Mesendoderm (in vitro differentiated cells): ENCODE measurements at regions not wholly inside any gene's neighbourhood (a gene's known extent, or its start where the extent isn't known, plus 50 kb on each side); places are given as distances from the start of the nearest gene placed in this dataset.

Source experiments
- DNase-seq: peaks from one replicate; pipeline ENCODE4 v3.0.0; 2013
- H2AK5ac ChIP-seq: 2 replicates; pipeline ENCODE4 v1.6.1; 2013; ENCODE audit warnings: low read length, inconsistent platforms
- H2BK120ac ChIP-seq: 2 replicates; pipeline ENCODE4 v1.6.1; 2013; ENCODE audit warnings: low read depth, mild to moderate bottlenecking, low read length, moderate library complexity, mixed read lengths
- H2BK15ac ChIP-seq: replicated peaks from 2 replicates; pipeline ENCODE4 v1.6.1; 2013; ENCODE audit warnings: low read depth, mild to moderate bottlenecking, moderate library complexity
- H2BK5ac ChIP-seq: 2 replicates; pipeline ENCODE4 v1.6.1; 2013; ENCODE audit warnings: low read length, inconsistent platforms
- H3K18ac ChIP-seq: 2 replicates; pipeline ENCODE4 v1.6.1; 2013; ENCODE audit warnings: mild to moderate bottlenecking, low read length, mixed read lengths
- H3K23ac ChIP-seq: one replicate; pipeline ENCODE4 v1.6.1; 2013; ENCODE audit warnings: low read length
- H3K27ac ChIP-seq: 2 replicates; pipeline ENCODE4 v1.5.1; 2013; ENCODE audit warnings: low read depth, mild to moderate bottlenecking, inconsistent platforms, low read length, moderate library complexity
- H3K27me3 ChIP-seq: 2 replicates; pipeline ENCODE4 v1.6.1; 2013; ENCODE audit warnings: low read length, control low read depth, mild to moderate bottlenecking, inconsistent platforms; ENCODE audit not compliant: insufficient read depth, poor library complexity
- H3K36me3 ChIP-seq: 2 replicates; pipeline ENCODE4 v1.6.1; 2013; ENCODE audit warnings: low read length, inconsistent platforms; ENCODE audit not compliant: control insufficient read depth, insufficient read depth
- H3K4ac ChIP-seq: one replicate; pipeline ENCODE4 v1.6.1; 2013; ENCODE audit warnings: low read depth, mild to moderate bottlenecking, low read length, moderate library complexity
- H3K4me1 ChIP-seq: 2 replicates; pipeline ENCODE4 v1.6.1; 2013; ENCODE audit warnings: low read depth, low read length, inconsistent platforms; ENCODE audit not compliant: control insufficient read depth
- H3K4me2 ChIP-seq: 2 replicates; pipeline ENCODE4 v1.6.1; 2013; ENCODE audit warnings: low read length
- H3K4me3 ChIP-seq: 2 replicates; pipeline ENCODE4 v1.5.1; 2013; ENCODE audit warnings: mild to moderate bottlenecking, low read length
- H3K56ac ChIP-seq: one replicate; pipeline ENCODE4 v1.6.1; 2013; ENCODE audit warnings: low read length
- H3K79me1 ChIP-seq: 2 replicates; pipeline ENCODE4 v1.6.1; 2013; ENCODE audit warnings: low read length, inconsistent platforms
- H3K79me2 ChIP-seq: 2 replicates; pipeline ENCODE4 v1.6.1; 2013; ENCODE audit warnings: mild to moderate bottlenecking, low read length; ENCODE audit not compliant: control insufficient read depth, insufficient read depth
- H3K9ac ChIP-seq: 2 replicates; pipeline ENCODE4 v1.6.1; 2013; ENCODE audit warnings: low read length, inconsistent platforms
- H4K5ac ChIP-seq: one replicate; pipeline ENCODE4 v1.6.1; 2013; ENCODE audit warnings: low read length
- H4K8ac ChIP-seq: one replicate; pipeline ENCODE4 v1.6.1; 2013; ENCODE audit warnings: low read depth, mild to moderate bottlenecking, control low read depth, low read length, moderate library complexity
- WGBS: extraction: QIAGEN DNeasy Blood & Tissue Kit; methylation state at CpG from one replicate; pipeline ENCODE4 v1.1.7; 2013; ENCODE audit warnings: low lambda C conversion rate, missing lambda C conversion rate; ENCODE audit not compliant: insufficient coverage; ENCODE audit errors: extremely low coverage; 5-methylcytosine and 5-hydroxymethylcytosine counted together

DNA sequence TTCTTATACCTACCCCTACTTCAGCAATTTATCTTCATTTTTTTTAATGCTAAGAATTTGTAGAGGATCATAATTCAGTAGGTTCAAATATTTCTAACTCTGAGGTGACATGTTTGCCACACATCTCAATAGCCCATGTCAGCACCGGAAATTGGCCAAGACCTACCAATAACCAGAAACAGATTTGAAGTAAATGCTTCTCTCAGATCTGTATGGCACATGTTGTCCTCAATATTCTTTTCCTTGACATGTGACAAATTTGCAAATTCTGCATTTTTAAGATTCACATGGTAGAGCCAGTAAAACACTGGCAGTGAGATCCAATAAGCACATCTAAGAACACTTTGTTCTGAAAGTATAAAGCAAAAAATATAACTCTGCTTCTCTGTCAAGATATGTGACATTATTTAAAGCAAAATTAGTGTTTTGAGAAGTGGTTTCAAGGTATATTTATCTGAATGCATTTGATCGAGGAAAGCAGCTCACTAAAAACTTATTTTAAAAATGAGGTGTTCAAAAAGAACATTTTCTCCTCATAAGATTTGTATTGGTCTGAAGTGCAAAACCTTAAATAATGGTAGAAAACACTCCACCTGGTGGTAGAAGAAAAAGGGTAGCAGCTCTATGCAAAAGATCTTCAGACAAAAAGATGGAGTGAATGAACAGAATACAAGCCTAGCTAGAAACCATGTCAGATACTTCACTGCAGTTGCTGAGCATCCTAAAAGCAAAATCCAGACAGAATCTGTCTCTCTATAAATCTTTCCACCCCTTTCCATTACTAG is 513.8 kb upstream of the FAM241A start:
- H2AK5ac ChIP-seq = no peak overlapping the region
- no peak overlapping the region for H3K9ac ChIP-seq
- H3K79me2 ChIP-seq = no peaks in the 10 kb centered on the region
- H3K27ac ChIP-seq = no peak overlapping the region
- no peak overlapping the region for H3K23ac ChIP-seq
- H3K4ac ChIP-seq = no peak overlapping the region
- no peaks in the 10 kb centered on the region for H3K27me3 ChIP-seq
- no peaks in the 10 kb centered on the region for H3K4me1 ChIP-seq
- H3K36me3 ChIP-seq = no peaks in the 10 kb centered on the region
- no peak overlapping the region for H2BK5ac ChIP-seq
- H2BK15ac ChIP-seq = no peak overlapping the region
- no peak overlapping the region for H4K5ac ChIP-seq
- no peak overlapping the region for H4K8ac ChIP-seq
- H2BK120ac ChIP-seq = no peak overlapping the region
- no peaks in the 10 kb centered on the region for H3K79me1 ChIP-seq
- peak; percentile 42 for DNase-seq
- no peak overlapping the region for H3K4me3 ChIP-seq
- WGBS = no CpG with 5 or more reads among the region's 2 CpGs
- no peak overlapping the region for H3K4me2 ChIP-seq
- no peak overlapping the region for H3K18ac ChIP-seq
- H3K56ac ChIP-seq = no peak overlapping the region

DNA sequence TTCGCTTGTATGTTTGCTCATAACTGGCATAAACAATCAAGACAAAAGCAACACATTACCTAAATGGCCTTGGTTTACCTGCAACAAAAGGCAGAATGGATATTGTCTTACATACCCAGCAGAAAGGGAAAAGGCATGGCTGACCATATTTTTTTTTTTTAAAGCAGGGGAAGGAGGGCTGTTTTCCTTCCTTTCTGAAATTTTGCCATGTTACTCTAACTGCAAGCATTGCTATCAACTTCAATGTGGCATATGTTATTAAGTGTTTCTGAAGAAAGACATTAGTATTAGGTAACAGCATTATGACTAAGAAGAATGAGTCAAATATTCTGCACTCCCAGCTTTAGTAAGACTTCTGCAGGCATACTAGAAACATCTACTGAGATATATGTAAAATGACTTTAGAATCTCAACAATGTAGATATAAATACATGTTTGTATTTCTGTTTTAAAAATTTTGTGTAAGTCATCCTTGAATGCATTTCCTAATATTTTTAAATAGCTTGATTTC is 512.6 kb upstream of the FAM241A start:
- Histone ChIP-seq H2BK5ac (no peak overlapping the region), H2AK5ac (no peak overlapping the region), H2BK120ac (no peak overlapping the region), H3K4me2 (no peak overlapping the region), H3K23ac (no peak overlapping the region), H4K5ac (no peak overlapping the region), H3K18ac (no peak overlapping the region), H3K79me1 (no peaks in the 10 kb centered on the region), H3K4me1 (no peaks in the 10 kb centered on the region), H3K9ac (no peak overlapping the region), H3K79me2 (no peaks in the 10 kb centered on the region), H3K36me3 (no peaks in the 10 kb centered on the region), H3K4me3 (no peak overlapping the region), H3K27me3 (no peaks in the 10 kb centered on the region), H4K8ac (no peak overlapping the region), H3K56ac (no peak overlapping the region), H2BK15ac (no peak overlapping the region), H3K4ac (no peak overlapping the region), H3K27ac (no peak overlapping the region)
- no peak for DNase-seq
- whole genome bisulfite sequencing = no CpG with 5 or more reads among the region's 1 CpG

DNA sequence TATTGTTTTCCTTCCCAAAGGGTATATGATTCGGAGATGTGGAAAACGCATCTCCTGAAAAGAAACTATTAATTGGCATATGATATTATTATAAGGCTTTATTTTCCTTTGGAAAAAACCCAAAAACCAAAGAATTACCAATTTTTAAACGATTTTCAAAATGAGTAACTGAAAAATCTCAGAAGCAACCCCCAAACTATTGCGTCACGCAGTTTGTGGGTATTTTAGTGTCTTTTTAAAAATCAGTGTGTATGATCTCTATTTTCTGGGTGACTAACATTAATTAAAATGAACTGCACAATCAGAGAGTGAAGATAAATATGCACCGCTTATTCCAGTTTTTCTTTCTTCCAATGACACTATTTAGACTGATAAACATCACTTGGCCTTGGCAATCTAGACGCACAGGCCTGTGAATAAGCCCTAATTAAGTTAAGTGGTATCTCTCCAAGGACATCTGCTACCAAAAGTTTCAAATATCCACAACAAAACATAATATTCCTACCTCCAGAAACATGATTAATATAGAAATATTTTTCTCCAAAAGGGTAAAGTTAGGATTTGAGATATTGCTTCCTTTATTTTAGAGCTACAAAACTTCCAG is 511.5 kb upstream of the FAM241A start:
- Histone ChIP-seq H3K27ac (no peak overlapping the region), H3K18ac (no peak overlapping the region), H3K27me3 (no peaks in the 10 kb centered on the region), H3K79me2 (no peaks in the 10 kb centered on the region), H3K79me1 (no peaks in the 10 kb centered on the region), H3K4me3 (no peak overlapping the region), H3K4me1 (no peaks in the 10 kb centered on the region), H2BK5ac (no peak overlapping the region), H3K56ac (no peak overlapping the region), H4K5ac (no peak overlapping the region), H3K4me2 (no peak overlapping the region), H2BK15ac (no peak overlapping the region), H2BK120ac (no peak overlapping the region), H4K8ac (no peak overlapping the region), H3K36me3 (no peaks in the 10 kb centered on the region), H2AK5ac (no peak overlapping the region), H3K23ac (no peak overlapping the region), H3K4ac (no peak overlapping the region), H3K9ac (no peak overlapping the region)
- DNase-seq = no peak
- WGBS = no CpG with 5 or more reads among the region's 7 CpGs

DNA sequence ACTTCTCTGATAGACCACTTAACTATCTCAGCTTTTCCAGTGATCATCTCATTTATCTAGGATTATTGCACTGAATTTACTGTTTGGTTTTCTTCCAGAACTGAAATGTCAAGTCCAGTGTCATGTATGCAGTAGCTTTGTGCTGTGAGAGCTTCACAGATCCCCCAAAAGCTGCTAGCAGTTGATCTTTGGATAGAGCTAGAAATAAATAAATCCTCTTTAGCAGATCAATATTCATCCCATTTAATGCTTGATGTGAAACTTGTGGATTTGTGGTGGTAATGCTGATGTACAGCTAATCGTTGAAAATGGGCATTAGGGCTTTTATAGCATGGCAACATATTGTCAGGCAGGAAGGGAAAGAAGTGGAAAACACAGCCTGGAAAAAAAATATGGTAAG is 509.6 kb upstream of the FAM241A start:
- H3K79me2 ChIP-seq = no peaks in the 10 kb centered on the region
- no peak overlapping the region for H3K56ac ChIP-seq
- H3K18ac ChIP-seq = no peak overlapping the region
- H4K8ac ChIP-seq = no peak overlapping the region
- no peak overlapping the region for H4K5ac ChIP-seq
- H3K4ac ChIP-seq = no peak overlapping the region
- H3K4me3 ChIP-seq = no peak overlapping the region
- H2BK5ac ChIP-seq = no peak overlapping the region
- H3K4me1 ChIP-seq = no peaks in the 10 kb centered on the region
- H2BK120ac ChIP-seq = no peak overlapping the region
- H3K27me3 ChIP-seq = no peaks in the 10 kb centered on the region
- WGBS = no CpG with 5 or more reads among the region's 1 CpG
- H3K9ac ChIP-seq = no peak overlapping the region
- H3K36me3 ChIP-seq = no peaks in the 10 kb centered on the region
- no peak overlapping the region for H2AK5ac ChIP-seq
- H3K23ac ChIP-seq = no peak overlapping the region
- H3K4me2 ChIP-seq = no peak overlapping the region
- no peaks in the 10 kb centered on the region for H3K79me1 ChIP-seq
- no peak overlapping the region for H2BK15ac ChIP-seq
- no peak for DNase-seq
- no peak overlapping the region for H3K27ac ChIP-seq

DNA sequence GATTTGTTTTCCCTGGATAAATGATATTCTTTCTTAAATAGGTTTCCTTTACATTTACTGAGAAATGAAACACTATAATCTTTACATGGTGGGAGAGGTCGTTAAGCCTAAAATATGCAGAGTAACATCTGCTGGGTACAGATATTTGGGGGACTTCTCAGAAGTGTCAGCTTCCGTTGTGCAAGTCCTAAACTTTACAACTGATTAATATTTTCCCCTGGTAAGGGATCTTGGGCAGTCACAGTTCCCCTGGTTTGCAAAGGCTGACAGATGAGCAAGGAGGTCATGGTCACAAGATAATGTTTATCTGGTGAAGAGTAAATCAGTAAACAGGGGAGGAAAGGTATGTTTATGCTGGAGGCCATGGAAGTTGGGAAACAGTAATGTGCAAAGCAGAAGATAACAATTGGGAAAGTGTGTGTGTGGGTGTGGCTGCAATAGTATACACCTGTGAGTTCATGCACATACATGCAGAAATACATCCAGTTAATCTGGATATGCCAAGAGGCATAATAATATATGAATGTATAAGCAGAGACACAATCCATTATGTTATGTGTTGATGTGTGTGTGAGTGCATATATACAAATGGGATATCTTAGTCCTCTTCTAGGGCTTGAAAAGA is 508.2 kb upstream of the FAM241A start:
- H3K23ac ChIP-seq = no peak overlapping the region
- no peak overlapping the region for H3K9ac ChIP-seq
- H3K27me3 ChIP-seq = no peaks in the 10 kb centered on the region
- H3K79me2 ChIP-seq = no peaks in the 10 kb centered on the region
- no peak overlapping the region for H2AK5ac ChIP-seq
- no peak overlapping the region for H3K4me2 ChIP-seq
- no peaks in the 10 kb centered on the region for H3K79me1 ChIP-seq
- H3K18ac ChIP-seq = no peak overlapping the region
- DNase-seq = no peak
- no peak overlapping the region for H2BK15ac ChIP-seq
- H2BK120ac ChIP-seq = no peak overlapping the region
- H3K4me3 ChIP-seq = no peak overlapping the region
- no peak overlapping the region for H4K5ac ChIP-seq
- no peak overlapping the region for H4K8ac ChIP-seq
- no peaks in the 10 kb centered on the region for H3K36me3 ChIP-seq
- no CpG with 5 or more reads among the region's 2 CpGs for WGBS
- H3K4ac ChIP-seq = no peak overlapping the region
- no peak overlapping the region for H3K56ac ChIP-seq
- H3K4me1 ChIP-seq = no peaks in the 10 kb centered on the region
- no peak overlapping the region for H2BK5ac ChIP-seq
- no peak overlapping the region for H3K27ac ChIP-seq
